ENCODE measurements at regions not wholly inside any gene's neighbourhood (a gene's known extent, or its start where the extent isn't known, plus 50 kb on each side); places are given as distances from the start of the nearest gene placed in this dataset.

DNA sequence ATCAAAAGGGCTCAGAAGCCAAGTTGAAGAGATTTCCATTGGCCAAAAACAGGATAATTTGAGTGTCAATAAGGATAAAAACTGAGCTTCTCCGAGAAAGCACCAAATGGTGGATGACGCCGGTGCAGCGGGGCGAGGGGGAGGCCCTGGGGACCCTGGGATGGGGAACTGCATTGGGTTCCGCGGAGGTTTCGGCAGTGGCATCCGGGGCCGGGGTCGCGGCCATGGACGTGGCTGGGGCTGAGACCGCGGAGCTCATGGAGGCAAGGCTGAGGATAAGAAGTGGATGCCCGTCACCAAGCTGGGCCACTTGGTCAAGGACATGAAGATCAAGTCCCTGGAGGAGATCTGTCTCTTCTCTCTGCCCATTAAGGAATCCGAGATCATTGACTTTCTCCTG is 97.2 kb downstream of the DMRTA2 start:
- no peak for TF ChIP-seq RORB (CRISPR knock-in tag; IDR thresholded peaks at IDR 0.05)
- TF ChIP-seq, protein P1, sequence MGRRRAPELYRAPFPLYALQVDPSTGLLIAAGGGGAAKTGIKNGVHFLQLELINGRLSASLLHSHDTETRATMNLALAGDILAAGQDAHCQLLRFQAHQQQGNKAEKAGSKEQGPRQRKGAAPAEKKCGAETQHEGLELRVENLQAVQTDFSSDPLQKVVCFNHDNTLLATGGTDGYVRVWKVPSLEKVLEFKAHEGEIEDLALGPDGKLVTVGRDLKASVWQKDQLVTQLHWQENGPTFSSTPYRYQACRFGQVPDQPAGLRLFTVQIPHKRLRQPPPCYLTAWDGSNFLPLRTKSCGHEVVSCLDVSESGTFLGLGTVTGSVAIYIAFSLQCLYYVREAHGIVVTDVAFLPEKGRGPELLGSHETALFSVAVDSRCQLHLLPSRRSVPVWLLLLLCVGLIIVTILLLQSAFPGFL (CRISPR knock-in tag; IDR thresholded peaks at IDR 0.05; ENCODE audit: borderline replicate concordance): no peak
- TF ChIP-seq ZNF232 (CRISPR knock-in tag; IDR thresholded peaks at IDR 0.05): no peak
- TF ChIP-seq ATF1 (CRISPR knock-in tag; IDR thresholded peaks at IDR 0.05): no peak
- TF ChIP-seq, protein P2, sequence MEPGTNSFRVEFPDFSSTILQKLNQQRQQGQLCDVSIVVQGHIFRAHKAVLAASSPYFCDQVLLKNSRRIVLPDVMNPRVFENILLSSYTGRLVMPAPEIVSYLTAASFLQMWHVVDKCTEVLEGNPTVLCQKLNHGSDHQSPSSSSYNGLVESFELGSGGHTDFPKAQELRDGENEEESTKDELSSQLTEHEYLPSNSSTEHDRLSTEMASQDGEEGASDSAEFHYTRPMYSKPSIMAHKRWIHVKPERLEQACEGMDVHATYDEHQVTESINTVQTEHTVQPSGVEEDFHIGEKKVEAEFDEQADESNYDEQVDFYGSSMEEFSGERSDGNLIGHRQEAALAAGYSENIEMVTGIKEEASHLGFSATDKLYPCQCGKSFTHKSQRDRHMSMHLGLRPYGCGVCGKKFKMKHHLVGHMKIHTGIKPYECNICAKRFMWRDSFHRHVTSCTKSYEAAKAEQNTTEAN (CRISPR knock-in tag; IDR thresholded peaks at IDR 0.05): no peak
- TF ChIP-seq, protein P3, sequence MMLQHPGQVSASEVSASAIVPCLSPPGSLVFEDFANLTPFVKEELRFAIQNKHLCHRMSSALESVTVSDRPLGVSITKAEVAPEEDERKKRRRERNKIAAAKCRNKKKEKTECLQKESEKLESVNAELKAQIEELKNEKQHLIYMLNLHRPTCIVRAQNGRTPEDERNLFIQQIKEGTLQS (CRISPR knock-in tag; conservative IDR thresholded peaks at IDR 0.05): no peak
- no peak for TF ChIP-seq FOXJ3 (CRISPR knock-in tag; IDR thresholded peaks at IDR 0.05; ENCODE audit: borderline replicate concordance)
- TF ChIP-seq GRHL2 (CRISPR knock-in tag; IDR thresholded peaks at IDR 0.05; ENCODE audit: insufficient replicate concordance, severe bottlenecking): no peak
- no peak for TF ChIP-seq CBFB (CRISPR knock-in tag; IDR thresholded peaks at IDR 0.05; ENCODE audit: low read depth)
- TF ChIP-seq, protein P4, sequence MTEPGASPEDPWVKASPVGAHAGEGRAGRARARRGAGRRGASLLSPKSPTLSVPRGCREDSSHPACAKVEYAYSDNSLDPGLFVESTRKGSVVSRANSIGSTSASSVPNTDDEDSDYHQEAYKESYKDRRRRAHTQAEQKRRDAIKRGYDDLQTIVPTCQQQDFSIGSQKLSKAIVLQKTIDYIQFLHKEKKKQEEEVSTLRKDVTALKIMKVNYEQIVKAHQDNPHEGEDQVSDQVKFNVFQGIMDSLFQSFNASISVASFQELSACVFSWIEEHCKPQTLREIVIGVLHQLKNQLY (CRISPR knock-in tag; IDR thresholded peaks at IDR 0.05): no peak
- TF ChIP-seq, protein P5, sequence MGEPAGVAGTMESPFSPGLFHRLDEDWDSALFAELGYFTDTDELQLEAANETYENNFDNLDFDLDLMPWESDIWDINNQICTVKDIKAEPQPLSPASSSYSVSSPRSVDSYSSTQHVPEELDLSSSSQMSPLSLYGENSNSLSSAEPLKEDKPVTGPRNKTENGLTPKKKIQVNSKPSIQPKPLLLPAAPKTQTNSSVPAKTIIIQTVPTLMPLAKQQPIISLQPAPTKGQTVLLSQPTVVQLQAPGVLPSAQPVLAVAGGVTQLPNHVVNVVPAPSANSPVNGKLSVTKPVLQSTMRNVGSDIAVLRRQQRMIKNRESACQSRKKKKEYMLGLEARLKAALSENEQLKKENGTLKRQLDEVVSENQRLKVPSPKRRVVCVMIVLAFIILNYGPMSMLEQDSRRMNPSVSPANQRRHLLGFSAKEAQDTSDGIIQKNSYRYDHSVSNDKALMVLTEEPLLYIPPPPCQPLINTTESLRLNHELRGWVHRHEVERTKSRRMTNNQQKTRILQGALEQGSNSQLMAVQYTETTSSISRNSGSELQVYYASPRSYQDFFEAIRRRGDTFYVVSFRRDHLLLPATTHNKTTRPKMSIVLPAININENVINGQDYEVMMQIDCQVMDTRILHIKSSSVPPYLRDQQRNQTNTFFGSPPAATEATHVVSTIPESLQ (CRISPR knock-in tag; IDR thresholded peaks at IDR 0.05): no peak
- TF ChIP-seq, protein P6, sequence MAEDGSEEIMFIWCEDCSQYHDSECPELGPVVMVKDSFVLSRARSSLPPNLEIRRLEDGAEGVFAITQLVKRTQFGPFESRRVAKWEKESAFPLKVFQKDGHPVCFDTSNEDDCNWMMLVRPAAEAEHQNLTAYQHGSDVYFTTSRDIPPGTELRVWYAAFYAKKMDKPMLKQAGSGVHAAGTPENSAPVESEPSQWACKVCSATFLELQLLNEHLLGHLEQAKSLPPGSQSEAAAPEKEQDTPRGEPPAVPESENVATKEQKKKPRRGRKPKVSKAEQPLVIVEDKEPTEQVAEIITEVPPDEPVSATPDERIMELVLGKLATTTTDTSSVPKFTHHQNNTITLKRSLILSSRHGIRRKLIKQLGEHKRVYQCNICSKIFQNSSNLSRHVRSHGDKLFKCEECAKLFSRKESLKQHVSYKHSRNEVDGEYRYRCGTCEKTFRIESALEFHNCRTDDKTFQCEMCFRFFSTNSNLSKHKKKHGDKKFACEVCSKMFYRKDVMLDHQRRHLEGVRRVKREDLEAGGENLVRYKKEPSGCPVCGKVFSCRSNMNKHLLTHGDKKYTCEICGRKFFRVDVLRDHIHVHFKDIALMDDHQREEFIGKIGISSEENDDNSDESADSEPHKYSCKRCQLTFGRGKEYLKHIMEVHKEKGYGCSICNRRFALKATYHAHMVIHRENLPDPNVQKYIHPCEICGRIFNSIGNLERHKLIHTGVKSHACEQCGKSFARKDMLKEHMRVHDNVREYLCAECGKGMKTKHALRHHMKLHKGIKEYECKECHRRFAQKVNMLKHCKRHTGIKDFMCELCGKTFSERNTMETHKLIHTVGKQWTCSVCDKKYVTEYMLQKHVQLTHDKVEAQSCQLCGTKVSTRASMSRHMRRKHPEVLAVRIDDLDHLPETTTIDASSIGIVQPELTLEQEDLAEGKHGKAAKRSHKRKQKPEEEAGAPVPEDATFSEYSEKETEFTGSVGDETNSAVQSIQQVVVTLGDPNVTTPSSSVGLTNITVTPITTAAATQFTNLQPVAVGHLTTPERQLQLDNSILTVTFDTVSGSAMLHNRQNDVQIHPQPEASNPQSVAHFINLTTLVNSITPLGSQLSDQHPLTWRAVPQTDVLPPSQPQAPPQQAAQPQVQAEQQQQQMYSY (CRISPR knock-in tag; IDR thresholded peaks at IDR 0.05): no peak
- no peak for TF ChIP-seq SOX15 (CRISPR knock-in tag; IDR thresholded peaks at IDR 0.05)
- TF ChIP-seq, protein P7, sequence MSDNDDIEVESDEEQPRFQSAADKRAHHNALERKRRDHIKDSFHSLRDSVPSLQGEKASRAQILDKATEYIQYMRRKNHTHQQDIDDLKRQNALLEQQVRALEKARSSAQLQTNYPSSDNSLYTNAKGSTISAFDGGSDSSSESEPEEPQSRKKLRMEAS (CRISPR knock-in tag; IDR thresholded peaks at IDR 0.05): no peak
- TF ChIP-seq PRRX2 (CRISPR knock-in tag; IDR thresholded peaks at IDR 0.05): no peak
- TF ChIP-seq, protein P8, sequence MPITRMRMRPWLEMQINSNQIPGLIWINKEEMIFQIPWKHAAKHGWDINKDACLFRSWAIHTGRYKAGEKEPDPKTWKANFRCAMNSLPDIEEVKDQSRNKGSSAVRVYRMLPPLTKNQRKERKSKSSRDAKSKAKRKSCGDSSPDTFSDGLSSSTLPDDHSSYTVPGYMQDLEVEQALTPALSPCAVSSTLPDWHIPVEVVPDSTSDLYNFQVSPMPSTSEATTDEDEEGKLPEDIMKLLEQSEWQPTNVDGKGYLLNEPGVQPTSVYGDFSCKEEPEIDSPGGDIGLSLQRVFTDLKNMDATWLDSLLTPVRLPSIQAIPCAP (CRISPR knock-in tag; IDR thresholded peaks at IDR 0.05): no peak
- Mint-ChIP-seq H3K27me3 (ENCODE audit: low read depth) (peaks cover 12% of the 10 kb centered on the region), H3K27ac (no peak overlapping the region), H3K4me3 (no peak overlapping the region), H3K9me3 (no peaks in the 10 kb centered on the region), H3K4me1 (no peaks in the 10 kb centered on the region), H3K36me3 (no peaks in the 10 kb centered on the region)
- CTCF ChIA-PET: no interaction called here
- no peak for ATAC-seq
- POLR2A ChIA-PET: no interaction called here
- DNase-seq (ENCODE audit: low spot score): no peak

All from WTC11 (cell line).